H1 (cell line): ENCODE measurements at regions not wholly inside any gene's neighbourhood (a gene's known extent, or its start where the extent isn't known, plus 50 kb on each side); places are given as distances from the start of the nearest gene placed in this dataset.

Experiments used
- CTCF ChIA-PET: fragments of 300-600 bp; sonication (Branson Sonifier 250); formaldehyde crosslinking; loops from one replicate; lab custom pipeline; 2021; ENCODE audit not compliant: partially characterized antibody; lab: Charles Lee
- POLR2A ChIA-PET: fragments of 300-600 bp; sonication (Branson Sonifier 250); formaldehyde crosslinking; loops from one replicate; lab custom pipeline; 2021; ENCODE audit warnings: inconsistent platforms; ENCODE audit not compliant: partially characterized antibody; lab: Charles Lee
- DNase-seq, 2 experiments: peaks; one replicate each; pipeline versions ENCODE4 v3.0.0 to v3.0.0-alpha.2; 2010 to 2022; ENCODE audit warnings: low spot score in 2 of 2, low read depth in 1 of 2, mixed read lengths in 1 of 2
- FAIRE-seq: peaks from 2 replicates; lab custom pipeline; 2011; peaks lifted over from hg19 to GRCh38; lab: Jason Lieb, UNC
- H2AFZ ChIP-seq: 2 replicates; pipeline ENCODE4 v1.8.1; 2012; ENCODE audit warnings: low read length, inconsistent platforms
- H2AK5ac ChIP-seq: 2 replicates; pipeline ENCODE4 v1.6.1; 2013; ENCODE audit warnings: low read depth, low read length
- H2BK120ac ChIP-seq: replicated peaks from 2 replicates; pipeline ENCODE3; 2013; ENCODE audit warnings: low read depth, low read length, inconsistent platforms
- H2BK12ac ChIP-seq: 2 replicates; pipeline ENCODE4 v1.6.1; 2013; ENCODE audit warnings: low read depth, low read length
- H2BK15ac ChIP-seq: 2 replicates; pipeline ENCODE4 v1.6.1; 2013; ENCODE audit warnings: low read length
- H2BK20ac ChIP-seq: 2 replicates; pipeline ENCODE4 v1.6.1; 2013; ENCODE audit warnings: low read length
- H2BK5ac ChIP-seq: 2 replicates; pipeline ENCODE4 v1.6.1; 2013; ENCODE audit warnings: low read depth, low read length
- H3K14ac ChIP-seq: 2 replicates; pipeline ENCODE4 v1.6.1; 2013; ENCODE audit warnings: inconsistent platforms; ENCODE audit not compliant: insufficient read length
- H3K18ac ChIP-seq: 2 replicates; pipeline ENCODE4 v1.6.1; 2013; ENCODE audit warnings: low read length; ENCODE audit errors: extremely low read depth
- H3K23ac ChIP-seq: 2 replicates; pipeline ENCODE4 v1.6.1; 2013; ENCODE audit warnings: inconsistent platforms; ENCODE audit not compliant: insufficient read length
- H3K23me2 ChIP-seq: 2 replicates; pipeline ENCODE4 v1.6.1; 2013; ENCODE audit warnings: low read depth, low read length
- H3K27ac ChIP-seq: 2 replicates; pipeline ENCODE4 v1.6.1; 2011; ENCODE audit warnings: low read depth, low read length, inconsistent platforms
- H3K27me3 ChIP-seq, 4 experiments: replicated peaks in 1 of 4; 1 replicate in 1 of 4; 2 replicates in 3 of 4; pipeline versions ENCODE4 v1.6.1 to v1.8.1; 2011 to 2013; ENCODE audit warnings: low read length in 3 of 4, mild to moderate bottlenecking in 3 of 4, inconsistent platforms in 2 of 4, mixed read lengths in 2 of 4, moderate library complexity in 1 of 4; ENCODE audit not compliant: control insufficient read depth in 3 of 4, insufficient read depth in 3 of 4; ENCODE audit errors: extremely low read depth in 1 of 4
- H3K36me3 ChIP-seq, 4 experiments: 2 replicates each; pipeline versions ENCODE4 v1.6.1 to v1.8.1; 2011 to 2013; ENCODE audit warnings: mild to moderate bottlenecking in 4 of 4, low read length in 3 of 4, moderate library complexity in 2 of 4, control low read depth in 1 of 4, inconsistent platforms in 1 of 4; ENCODE audit not compliant: insufficient read depth in 4 of 4, control insufficient read depth in 2 of 4
- H3K4ac ChIP-seq: replicated peaks from 2 replicates; pipeline ENCODE3; 2013; ENCODE audit warnings: low read length, low read depth, mixed read lengths, inconsistent platforms; ENCODE audit not compliant: insufficient read length
- H3K4me1 ChIP-seq, 4 experiments: replicated peaks in 1 of 4; 1 replicate in 1 of 4; 2 replicates in 3 of 4; pipeline versions ENCODE4 v1.6.1 to v1.8.1; 2011 to 2013; ENCODE audit warnings: low read length in 3 of 4, inconsistent platforms in 2 of 4, mixed read lengths in 1 of 4; ENCODE audit not compliant: insufficient read depth in 4 of 4, control insufficient read depth in 3 of 4
- H3K4me2 ChIP-seq, 2 experiments: 2 replicates each; pipeline versions ENCODE4 v1.6.1 to v1.8.1; 2011 to 2013; ENCODE audit warnings: low read depth in 2 of 2, low read length in 2 of 2, control low read depth in 1 of 2, inconsistent platforms in 1 of 2, mild to moderate bottlenecking in 1 of 2; ENCODE audit not compliant: insufficient read depth in 1 of 2
- H3K4me3 ChIP-seq, 4 experiments: fragments of 200-600, 300-600 bp in 1 of 4; sonication (generic), shearing (Covaris generic), sonication (Bioruptor Twin) in 1 of 4; 2 replicates each; pipeline versions ENCODE4 v1.5.1 to v1.8.1; 2011 to 2016; ENCODE audit warnings: low read length in 4 of 4, low read depth in 3 of 4, control low read depth in 2 of 4, inconsistent platforms in 2 of 4, mild to moderate bottlenecking in 2 of 4, mixed read lengths in 1 of 4, moderate library complexity in 1 of 4; ENCODE audit not compliant: insufficient read depth in 2 of 4; ENCODE audit errors: extremely low read depth in 1 of 4
- H3K56ac ChIP-seq: replicated peaks from 2 replicates; pipeline ENCODE3; 2013; ENCODE audit warnings: low read depth, mild to moderate bottlenecking, mixed read lengths, low read length, inconsistent platforms; ENCODE audit not compliant: insufficient read length
- H3K79me1 ChIP-seq: 2 replicates; pipeline ENCODE4 v1.6.1; 2013; ENCODE audit warnings: low read depth, low read length, control low read depth
- H3K79me2 ChIP-seq, 2 experiments: 2 replicates each; pipeline versions ENCODE4 v1.6.1 to v1.8.1; 2012 to 2013; ENCODE audit warnings: low read length in 2 of 2, mild to moderate bottlenecking in 2 of 2, inconsistent platforms in 1 of 2; ENCODE audit not compliant: insufficient read depth in 2 of 2, control insufficient read depth in 1 of 2
- H3K9ac ChIP-seq, 4 experiments: replicated peaks in 1 of 4; 1 replicate in 1 of 4; 2 replicates in 3 of 4; pipeline versions ENCODE4 v1.6.1 to v1.8.1; 2011 to 2013; ENCODE audit warnings: low read depth in 3 of 4, low read length in 3 of 4, control low read depth in 2 of 4, mild to moderate bottlenecking in 2 of 4, moderate library complexity in 2 of 4, inconsistent platforms in 1 of 4; ENCODE audit errors: extremely low read depth in 1 of 4
- H3K9me3 ChIP-seq, 2 experiments: 2 replicates each; pipeline versions ENCODE4 v1.6.1 to v1.8.1; 2012 to 2013; ENCODE audit warnings: mild to moderate bottlenecking in 2 of 2, moderate library complexity in 2 of 2, control low read depth in 1 of 2, inconsistent platforms in 1 of 2, low read depth in 1 of 2, low read length in 1 of 2, mixed read lengths in 1 of 2; ENCODE audit not compliant: insufficient read depth in 2 of 2
- H4K20me1 ChIP-seq, 2 experiments: replicated peaks in 1 of 2; 2 replicates each; pipeline versions ENCODE3 to v1.8.1; 2011 to 2013; ENCODE audit warnings: inconsistent platforms in 2 of 2, low read length in 2 of 2, mild to moderate bottlenecking in 1 of 2; ENCODE audit not compliant: insufficient read depth in 2 of 2, control insufficient read depth in 1 of 2
- H4K5ac ChIP-seq: 2 replicates; pipeline ENCODE4 v1.6.1; 2013; ENCODE audit warnings: low read length, low read depth, mixed read lengths, inconsistent platforms; ENCODE audit not compliant: insufficient read length
- H4K8ac ChIP-seq: 2 replicates; pipeline ENCODE4 v1.8.0; 2013; ENCODE audit warnings: mild to moderate bottlenecking, moderate library complexity, low read length, inconsistent platforms; ENCODE audit not compliant: insufficient read depth; ENCODE audit errors: extremely low read depth
- H4K91ac ChIP-seq: replicated peaks from 2 replicates; pipeline ENCODE3; 2013; ENCODE audit warnings: low read length, mixed read lengths, inconsistent platforms; ENCODE audit not compliant: insufficient read length
- BACH1 ChIP-seq: IDR thresholded peaks from 2 replicates; pipeline ENCODE4 v1.6.1; 2012; ENCODE audit warnings: low read length, improper control_type of control experiment
- BCL11A ChIP-seq, 2 experiments: IDR thresholded peaks; one replicate each; pipeline ENCODE4 v1.6.1; 2011; ENCODE audit warnings: low read depth in 2 of 2, low read length in 2 of 2, mild to moderate bottlenecking in 2 of 2
- EGR1 ChIP-seq: IDR thresholded peaks from 2 replicates; pipeline ENCODE4 v1.6.1; 2011; ENCODE audit warnings: low read depth, low read length, borderline replicate concordance
- EP300 ChIP-seq, 2 experiments: IDR thresholded peaks; 1 replicate in 1 of 2; 2 replicates in 1 of 2; pipeline ENCODE4 v1.6.1; 2011 to 2012; ENCODE audit warnings: low read depth in 2 of 2, low read length in 2 of 2, mild to moderate bottlenecking in 2 of 2, borderline replicate concordance in 1 of 2, inconsistent platforms in 1 of 2, moderate library complexity in 1 of 2
- FOSL1 ChIP-seq: IDR thresholded peaks from 2 replicates; pipeline ENCODE4 v1.6.1; 2011; ENCODE audit warnings: mild to moderate bottlenecking, low read depth, low read length, moderate library complexity; ENCODE audit not compliant: insufficient read depth
- GTF2F1 ChIP-seq: IDR thresholded peaks from 2 replicates; pipeline ENCODE4 v1.6.1; 2012; ENCODE audit warnings: low read depth, low read length, improper control_type of control experiment, borderline replicate concordance
- HDAC6 ChIP-seq: IDR thresholded peaks from one replicate; pipeline ENCODE4 v1.7.1; 2012; ENCODE audit warnings: low read depth, mild to moderate bottlenecking, inconsistent platforms, low read length, moderate library complexity
- KDM1A ChIP-seq: fragments of 200-600, 300-600 bp; sonication (generic); IDR thresholded peaks from 2 replicates; pipeline ENCODE4 v1.7.1; 2016; ENCODE audit warnings: mild to moderate bottlenecking, low read length, borderline replicate concordance
- KDM4A ChIP-seq: IDR thresholded peaks from one replicate; pipeline ENCODE4 v1.7.1; 2012; ENCODE audit warnings: low read depth, mild to moderate bottlenecking, moderate library complexity, low read length, inconsistent platforms; ENCODE audit not compliant: severe bottlenecking
- POLR2AphosphoS5 ChIP-seq: IDR thresholded peaks from 2 replicates; pipeline ENCODE4 v1.6.1; 2011; ENCODE audit warnings: low read depth, low read length
- RAD21 ChIP-seq, 2 experiments: IDR thresholded peaks in 1 of 2; conservative IDR thresholded peaks in 1 of 2; 2 replicates each; pipeline ENCODE4 v1.6.1; 2011; ENCODE audit warnings: low read depth in 2 of 2, low read length in 2 of 2, improper control_type of control experiment in 1 of 2, inconsistent platforms in 1 of 2, mild to moderate bottlenecking in 1 of 2, moderate library complexity in 1 of 2
- SAP30 ChIP-seq: fragments of 300-600 bp; sonication (generic); IDR thresholded peaks from 2 replicates; pipeline ENCODE4 v1.7.1; 2012; ENCODE audit warnings: low read length, moderate library complexity, mild to moderate bottlenecking, inconsistent platforms; ENCODE audit not compliant: insufficient read depth, insufficient replicate concordance
- SIN3A ChIP-seq, 2 experiments: IDR thresholded peaks in 1 of 2; conservative IDR thresholded peaks in 1 of 2; 2 replicates each; pipeline ENCODE4 v1.6.1; 2011 to 2012; ENCODE audit warnings: low read length in 2 of 2, improper control_type of control experiment in 1 of 2, low read depth in 1 of 2, mild to moderate bottlenecking in 1 of 2
- SIRT6 ChIP-seq: IDR thresholded peaks from one replicate; pipeline ENCODE4 v1.7.1; 2012; ENCODE audit warnings: low read length, inconsistent platforms
- SIX5 ChIP-seq: IDR thresholded peaks from 2 replicates; pipeline ENCODE4 v1.6.1; 2011; ENCODE audit warnings: mild to moderate bottlenecking, low read depth, low read length
- WGBS, 2 experiments: shearing (Covaris generic) in 1 of 2; methylation state at CpG; one replicate each; pipeline versions ENCODE4 v1.1.6 to v1.1.7; 2013 to 2015; ENCODE audit warnings: low lambda C conversion rate in 2 of 2, mixed read lengths in 2 of 2, inconsistent platforms in 1 of 2, low coverage in 1 of 2, missing lambda C conversion rate in 1 of 2; ENCODE audit not compliant: insufficient replicate concordance in 2 of 2, insufficient coverage in 1 of 2, insufficient read length in 1 of 2; ENCODE audit errors: extremely low coverage in 1 of 2, missing lambda C conversion rate in 1 of 2; 5-methylcytosine and 5-hydroxymethylcytosine counted together

GRCh38 chr2:48250474-48250844, 64.0 kb upstream of the FOXN2 start:
- Histone ChIP-seq H3K14ac (no peak overlapping the region), H3K4me3 (no peak overlapping the region), H2BK120ac (no peak overlapping the region), H3K56ac (no peak overlapping the region), H3K23ac (no peak overlapping the region), H4K20me1 (no peaks in the 10 kb centered on the region), H2BK20ac (no peak overlapping the region), H3K9me3 (no peaks in the 10 kb centered on the region), H3K4me2 (no peak overlapping the region), H3K27me3 (no peaks in the 10 kb centered on the region), H4K91ac (no peak overlapping the region), H3K79me1 (no peaks in the 10 kb centered on the region), H3K79me2 (no peaks in the 10 kb centered on the region), H3K18ac (no peak overlapping the region), H2AFZ (no peak overlapping the region), H3K36me3 (no peaks in the 10 kb centered on the region), H3K23me2 (no peaks in the 10 kb centered on the region), H2BK5ac (no peak overlapping the region), H3K27ac (no peak overlapping the region), H3K9ac (no peak overlapping the region), H2AK5ac (no peak overlapping the region), H4K5ac (no peak overlapping the region), H3K4ac (no peak overlapping the region), H4K8ac (no peak overlapping the region), H2BK15ac (no peak overlapping the region), H3K4me1 (peaks cover 0 to 4% (median 0%) of the 10 kb centered on the region in 4 experiments; a peak in 3 of 7 replicates), H2BK12ac (no peak overlapping the region)
- DNase-seq (no peak), FAIRE-seq (no peak)
- ChIA-PET CTCF (no interaction called here), POLR2A (no interaction called here)
- WGBS, 2 experiments: 86% methylated on average over 4 of the region's 4 CpGs; no CpG with 5 or more reads in 1 of the 2 experiments
- TF ChIP-seq HDAC6 (no peak), EP300 (IDR thresholded peaks at IDR 0.05; ENCODE audit: borderline replicate concordance in 1 of 2, low read depth in 2 of 2, low read length in 2 of 2) (no peak), SIX5 (no peak), POLR2AphosphoS5 (no peak), SIRT6 (no peak), KDM4A (no peak), KDM1A (no peak), BCL11A (IDR thresholded peaks at IDR 0.05; ENCODE audit: low read depth in 2 of 2, low read length in 2 of 2) (no peak), RAD21 (IDR thresholded peaks at IDR 0.05 in 1 of 2, conservative IDR thresholded peaks at IDR 0.05 in 1 of 2; ENCODE audit: low read depth in 2 of 2, low read length in 2 of 2) (no peak), SAP30 (no peak), EGR1 (no peak), SIN3A (conservative IDR thresholded peaks at IDR 0.05 in 1 of 2, IDR thresholded peaks at IDR 0.05 in 1 of 2; ENCODE audit: low read depth in 1 of 2, low read length in 2 of 2) (no peak), GTF2F1 (no peak), FOSL1 (no peak), BACH1 (no peak)
